ENCODE measurements at regions not wholly inside any gene's neighbourhood (a gene's known extent, or its start where the extent isn't known, plus 50 kb on each side); places are given as distances from the start of the nearest gene placed in this dataset.

GRCh38 chr12:67798768-67799167 lies 150.2 kb downstream of the DYRK2 start:
- TF ChIP-seq CTCF (conservative IDR thresholded peaks at IDR 0.05; ENCODE audit: low read length) (no peak), EZH2phosphoT487 (IDR thresholded peaks at IDR 0.05; ENCODE audit: borderline replicate concordance, low read depth, low read length) (no peak)
